IPS-NIHi11 (cell line): ENCODE measurements at regions not wholly inside any gene's neighbourhood (a gene's known extent, or its start where the extent isn't known, plus 50 kb on each side); places are given as distances from the start of the nearest gene placed in this dataset.
"Not testable (repeated sequence)": the region's sequence is repeated elsewhere in the genome, so short reads cannot be mapped to it uniquely, and the experiment has no call there.

Source experiments
- DNase-seq: peaks from one replicate; pipeline ENCODE4 v3.0.0; 2012; ENCODE audit warnings: mixed read lengths, low spot score

GRCh38 chr10:6692856-6693255 is 112.8 kb upstream of the PRKCQ start:
- DNase-seq = no peak

- DNase-seq = no peak
Measured at GRCh38 chr10:6692103-6692502, 112.0 kb upstream of the PRKCQ start.

- DNase-seq = no peak
Measured at GRCh38 chr10:6689036-6689435, 109.0 kb upstream of the PRKCQ start.

GRCh38 chr10:6680735-6681134 is 100.7 kb upstream of the PRKCQ start:
- no peak for DNase-seq

- no peak for DNase-seq
Measured at GRCh38 chr10:6678956-6679355, 98.9 kb upstream of the PRKCQ start.

GRCh38 chr10:6678211-6678803 is 98.2 kb upstream of the PRKCQ start:
- peak; percentile 60 for DNase-seq

GRCh38 chr10:6677129-6677528 is 97.1 kb upstream of the PRKCQ start:
- not testable (repeated sequence) for DNase-seq

GRCh38 chr10:6674291-6674690 is 94.2 kb upstream of the PRKCQ start:
- no peak for DNase-seq

GRCh38 chr10:6671976-6672375 is 91.9 kb upstream of the PRKCQ start:
- no peak for DNase-seq

- DNase-seq = peak; percentile 47
Measured at GRCh38 chr10:6669269-6669859, 89.3 kb upstream of the PRKCQ start.

- peak; percentile 34 for DNase-seq
Measured at GRCh38 chr10:6667679-6668270, 87.7 kb upstream of the PRKCQ start.

GRCh38 chr10:6667150-6667549 is 87.1 kb upstream of the PRKCQ start:
- no peak for DNase-seq

- DNase-seq = no peak
Measured at GRCh38 chr10:6665847-6666246, 85.8 kb upstream of the PRKCQ start.

GRCh38 chr10:6660460-6660859 is 80.4 kb upstream of the PRKCQ start:
- no peak for DNase-seq

- no peak for DNase-seq
Measured at GRCh38 chr10:6659451-6659850, 79.4 kb upstream of the PRKCQ start.

GRCh38 chr10:6657669-6658068 is 77.6 kb upstream of the PRKCQ start:
- no peak for DNase-seq

- DNase-seq = no peak
Measured at GRCh38 chr10:6657196-6657595, 77.1 kb upstream of the PRKCQ start.

- DNase-seq = no peak
Measured at GRCh38 chr10:6654571-6654970, 74.5 kb upstream of the PRKCQ start.

- DNase-seq = no peak
Measured at GRCh38 chr10:6650586-6650985, 70.5 kb upstream of the PRKCQ start.

GRCh38 chr10:6649903-6650302 is 69.8 kb upstream of the PRKCQ start:
- no peak for DNase-seq

- no peak for DNase-seq
Measured at GRCh38 chr10:6648894-6649720, 69.0 kb upstream of the PRKCQ start.

- peak; percentile 75 for DNase-seq
Measured at GRCh38 chr10:6647811-6648526, 67.9 kb upstream of the PRKCQ start.
